Occipital lobe (tissue), 1 donor: ENCODE measurements at regions not wholly inside any gene's neighbourhood (a gene's known extent, or its start where the extent isn't known, plus 50 kb on each side); places are given as distances from the start of the nearest gene placed in this dataset. TPM values are rescaled to one million over a fixed set of nuclear protein-coding genes. Genes with fewer than 3 reads are reported as not detected.

ENCODE experiments used
- small RNA-seq: library from RNA; depleted of rRNA; stranded (forward); fragments of <200 nt; gene quantifications from one replicate; pipeline ENCODE3, GENCODE V24; 2014

Small RNA genes in the stretch of these regions (small RNA-seq; reads per million reads assigned to genes)
- gene DYNLL1P7: not detected
